Neural cell (in vitro differentiated cells): ENCODE measurements at regions not wholly inside any gene's neighbourhood (a gene's known extent, or its start where the extent isn't known, plus 50 kb on each side); places are given as distances from the start of the nearest gene placed in this dataset.

Experiments used
- H2AFZ ChIP-seq: fragments of 200-600, 300-800 bp; sonication (generic), shearing (Covaris generic); 2 replicates; pipeline ENCODE4 v1.6.0; 2014; ENCODE audit warnings: low read depth, mild to moderate bottlenecking, antibody characterized with exemption, low read length, moderate library complexity
- H3F3A ChIP-seq: fragments of 200-600 bp; shearing (Covaris generic); 2 replicates; pipeline ENCODE4 v1.6.1; 2016; ENCODE audit warnings: mild to moderate bottlenecking, moderate library complexity, mixed read lengths, antibody characterized with exemption, low read length; ENCODE audit not compliant: insufficient read depth, poor library complexity, severe bottlenecking
- H3K27ac ChIP-seq: fragments of 200-600, 300-800 bp; sonication (generic), shearing (Covaris generic); 2 replicates; pipeline ENCODE4 v1.5.1; 2014; ENCODE audit warnings: mild to moderate bottlenecking, low read length, moderate library complexity
- H3K27me3 ChIP-seq: fragments of 300-800, 200-600 bp; sonication (generic), shearing (Covaris generic); 2 replicates; pipeline ENCODE4 v1.6.0; 2014; ENCODE audit warnings: mild to moderate bottlenecking, low read depth, low read length, moderate library complexity; ENCODE audit not compliant: insufficient read depth
- H3K36me3 ChIP-seq: fragments of 300-800, 200-600 bp; sonication (generic), shearing (Covaris generic); 2 replicates; pipeline ENCODE4 v1.5.1; 2014; ENCODE audit warnings: mild to moderate bottlenecking, antibody characterized with exemption, low read length, moderate library complexity; ENCODE audit not compliant: insufficient read depth
- H3K4me2 ChIP-seq: fragments of 300-800, 200-600 bp; sonication (generic), shearing (Covaris generic); 2 replicates; pipeline ENCODE4 v1.6.0; 2014; ENCODE audit warnings: mild to moderate bottlenecking, low read length
- H3K4me3 ChIP-seq: fragments of 300-800, 200-600 bp; sonication (generic), shearing (Covaris generic); 2 replicates; pipeline ENCODE4 v1.5.1; 2014; ENCODE audit warnings: mild to moderate bottlenecking, low read length, moderate library complexity
- H3K79me2 ChIP-seq: fragments of 200-600 bp; shearing (Covaris generic); replicated peaks from 2 replicates; pipeline ENCODE4 v1.6.0; 2014; ENCODE audit warnings: mild to moderate bottlenecking, low read length, moderate library complexity; ENCODE audit not compliant: insufficient read depth
- H3K9ac ChIP-seq: fragments of 300-800, 200-600 bp; sonication (generic), shearing (Covaris generic); 2 replicates; pipeline ENCODE4 v1.6.1; 2016; ENCODE audit warnings: mild to moderate bottlenecking, low read length, mixed read lengths
- H3K9me2 ChIP-seq: fragments of 200-600 bp; shearing (Covaris generic); 2 replicates; pipeline ENCODE4 v1.6.1; 2016; ENCODE audit warnings: mild to moderate bottlenecking, low read length, mixed read lengths; ENCODE audit not compliant: insufficient read depth
- H3K9me3 ChIP-seq: fragments of 200-600, 300-800 bp; sonication (generic), shearing (Covaris generic); 2 replicates; pipeline ENCODE4 v1.6.1; 2016; ENCODE audit warnings: mild to moderate bottlenecking, mixed run types, low read length, moderate library complexity, mixed read lengths
- H4K20me1 ChIP-seq: fragments of 200-600 bp; shearing (Covaris generic); 2 replicates; pipeline ENCODE4 v1.6.1; 2016; ENCODE audit warnings: mild to moderate bottlenecking, mixed run types; ENCODE audit not compliant: insufficient read depth
- EP300 ChIP-seq: fragments of 450-650 bp; conservative IDR thresholded peaks from 2 replicates; pipeline ENCODE4 v1.6.1; 2014; ENCODE audit warnings: antibody characterized with exemption, mild to moderate bottlenecking, moderate library complexity; ENCODE audit not compliant: poor library complexity, severe bottlenecking
- EZH2 ChIP-seq: fragments of 200-600, 300-800 bp; shearing (Covaris generic), sonication (generic); IDR thresholded peaks from 2 replicates; pipeline ENCODE4 v1.6.1; 2014; ENCODE audit warnings: antibody characterized with exemption, low read length, borderline replicate concordance, mild to moderate bottlenecking; ENCODE audit not compliant: insufficient read depth, poor library complexity, severe bottlenecking
- MXI1 ChIP-seq: fragments of 450-650 bp; conservative IDR thresholded peaks from 2 replicates; pipeline ENCODE4 v1.6.1; 2014; ENCODE audit warnings: antibody characterized with exemption, mild to moderate bottlenecking; ENCODE audit not compliant: poor library complexity, severe bottlenecking
- POLR2AphosphoS5 ChIP-seq: IDR thresholded peaks from 2 replicates; pipeline ENCODE4 v1.6.1; 2012
- RAD21 ChIP-seq: fragments of 450-650 bp; conservative IDR thresholded peaks from 2 replicates; pipeline ENCODE4 v1.6.1; 2014; ENCODE audit warnings: antibody characterized with exemption, mild to moderate bottlenecking, moderate library complexity
- SMC3 ChIP-seq: fragments of 450-650 bp; conservative IDR thresholded peaks from 2 replicates; pipeline ENCODE4 v1.6.1; 2014; ENCODE audit warnings: antibody characterized with exemption, mild to moderate bottlenecking, moderate library complexity; ENCODE audit not compliant: poor library complexity
- TAF1 ChIP-seq: IDR thresholded peaks from 2 replicates; pipeline ENCODE4 v1.6.1; 2012; ENCODE audit warnings: low read depth
- TF ChIP-seq, protein P1 (sequence below): fragments of 450-650 bp; IDR thresholded peaks from 2 replicates; pipeline ENCODE4 v1.5.1; 2014; ENCODE audit warnings: antibody characterized with exemption, mild to moderate bottlenecking, moderate library complexity; ENCODE audit not compliant: poor library complexity, severe bottlenecking
- TF ChIP-seq, protein P2 (sequence below): IDR thresholded peaks from 2 replicates; pipeline ENCODE4 v1.6.1; 2012; ENCODE audit warnings: borderline replicate concordance

DNA sequence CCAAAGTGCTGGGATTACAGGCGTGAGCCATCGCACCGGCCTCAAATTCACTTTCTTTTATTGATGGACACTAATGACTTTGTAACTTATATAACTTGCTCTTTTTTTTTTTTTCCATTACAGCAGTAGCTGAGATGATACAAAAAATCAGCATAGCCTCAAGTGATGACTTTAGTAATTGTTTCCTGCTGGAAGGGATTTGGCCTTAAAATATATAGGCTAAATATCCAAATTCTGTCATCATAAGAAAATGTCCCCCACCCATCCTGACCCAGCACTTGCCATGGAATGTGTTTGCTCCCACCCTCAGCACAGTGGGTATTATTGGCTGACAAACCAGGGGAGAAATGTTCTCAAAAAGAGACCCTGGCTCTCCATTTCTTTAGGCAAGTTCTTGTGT lies 1264.1 kb upstream of the AUTS2 start:
- TF ChIP-seq, protein P1, sequence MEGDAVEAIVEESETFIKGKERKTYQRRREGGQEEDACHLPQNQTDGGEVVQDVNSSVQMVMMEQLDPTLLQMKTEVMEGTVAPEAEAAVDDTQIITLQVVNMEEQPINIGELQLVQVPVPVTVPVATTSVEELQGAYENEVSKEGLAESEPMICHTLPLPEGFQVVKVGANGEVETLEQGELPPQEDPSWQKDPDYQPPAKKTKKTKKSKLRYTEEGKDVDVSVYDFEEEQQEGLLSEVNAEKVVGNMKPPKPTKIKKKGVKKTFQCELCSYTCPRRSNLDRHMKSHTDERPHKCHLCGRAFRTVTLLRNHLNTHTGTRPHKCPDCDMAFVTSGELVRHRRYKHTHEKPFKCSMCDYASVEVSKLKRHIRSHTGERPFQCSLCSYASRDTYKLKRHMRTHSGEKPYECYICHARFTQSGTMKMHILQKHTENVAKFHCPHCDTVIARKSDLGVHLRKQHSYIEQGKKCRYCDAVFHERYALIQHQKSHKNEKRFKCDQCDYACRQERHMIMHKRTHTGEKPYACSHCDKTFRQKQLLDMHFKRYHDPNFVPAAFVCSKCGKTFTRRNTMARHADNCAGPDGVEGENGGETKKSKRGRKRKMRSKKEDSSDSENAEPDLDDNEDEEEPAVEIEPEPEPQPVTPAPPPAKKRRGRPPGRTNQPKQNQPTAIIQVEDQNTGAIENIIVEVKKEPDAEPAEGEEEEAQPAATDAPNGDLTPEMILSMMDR = no peak
- TF ChIP-seq RAD21 = no peak
- no peak for TF ChIP-seq POLR2AphosphoS5
- no peak for TF ChIP-seq TAF1
- TF ChIP-seq MXI1 = no peak
- no peak for TF ChIP-seq EP300
- TF ChIP-seq EZH2 = no peak
- TF ChIP-seq, protein P2, sequence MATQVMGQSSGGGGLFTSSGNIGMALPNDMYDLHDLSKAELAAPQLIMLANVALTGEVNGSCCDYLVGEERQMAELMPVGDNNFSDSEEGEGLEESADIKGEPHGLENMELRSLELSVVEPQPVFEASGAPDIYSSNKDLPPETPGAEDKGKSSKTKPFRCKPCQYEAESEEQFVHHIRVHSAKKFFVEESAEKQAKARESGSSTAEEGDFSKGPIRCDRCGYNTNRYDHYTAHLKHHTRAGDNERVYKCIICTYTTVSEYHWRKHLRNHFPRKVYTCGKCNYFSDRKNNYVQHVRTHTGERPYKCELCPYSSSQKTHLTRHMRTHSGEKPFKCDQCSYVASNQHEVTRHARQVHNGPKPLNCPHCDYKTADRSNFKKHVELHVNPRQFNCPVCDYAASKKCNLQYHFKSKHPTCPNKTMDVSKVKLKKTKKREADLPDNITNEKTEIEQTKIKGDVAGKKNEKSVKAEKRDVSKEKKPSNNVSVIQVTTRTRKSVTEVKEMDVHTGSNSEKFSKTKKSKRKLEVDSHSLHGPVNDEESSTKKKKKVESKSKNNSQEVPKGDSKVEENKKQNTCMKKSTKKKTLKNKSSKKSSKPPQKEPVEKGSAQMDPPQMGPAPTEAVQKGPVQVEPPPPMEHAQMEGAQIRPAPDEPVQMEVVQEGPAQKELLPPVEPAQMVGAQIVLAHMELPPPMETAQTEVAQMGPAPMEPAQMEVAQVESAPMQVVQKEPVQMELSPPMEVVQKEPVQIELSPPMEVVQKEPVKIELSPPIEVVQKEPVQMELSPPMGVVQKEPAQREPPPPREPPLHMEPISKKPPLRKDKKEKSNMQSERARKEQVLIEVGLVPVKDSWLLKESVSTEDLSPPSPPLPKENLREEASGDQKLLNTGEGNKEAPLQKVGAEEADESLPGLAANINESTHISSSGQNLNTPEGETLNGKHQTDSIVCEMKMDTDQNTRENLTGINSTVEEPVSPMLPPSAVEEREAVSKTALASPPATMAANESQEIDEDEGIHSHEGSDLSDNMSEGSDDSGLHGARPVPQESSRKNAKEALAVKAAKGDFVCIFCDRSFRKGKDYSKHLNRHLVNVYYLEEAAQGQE = no peak
- no peak for TF ChIP-seq SMC3
- H2AFZ ChIP-seq = no peak overlapping the region
- no peak overlapping the region for H3K4me2 ChIP-seq

DNA sequence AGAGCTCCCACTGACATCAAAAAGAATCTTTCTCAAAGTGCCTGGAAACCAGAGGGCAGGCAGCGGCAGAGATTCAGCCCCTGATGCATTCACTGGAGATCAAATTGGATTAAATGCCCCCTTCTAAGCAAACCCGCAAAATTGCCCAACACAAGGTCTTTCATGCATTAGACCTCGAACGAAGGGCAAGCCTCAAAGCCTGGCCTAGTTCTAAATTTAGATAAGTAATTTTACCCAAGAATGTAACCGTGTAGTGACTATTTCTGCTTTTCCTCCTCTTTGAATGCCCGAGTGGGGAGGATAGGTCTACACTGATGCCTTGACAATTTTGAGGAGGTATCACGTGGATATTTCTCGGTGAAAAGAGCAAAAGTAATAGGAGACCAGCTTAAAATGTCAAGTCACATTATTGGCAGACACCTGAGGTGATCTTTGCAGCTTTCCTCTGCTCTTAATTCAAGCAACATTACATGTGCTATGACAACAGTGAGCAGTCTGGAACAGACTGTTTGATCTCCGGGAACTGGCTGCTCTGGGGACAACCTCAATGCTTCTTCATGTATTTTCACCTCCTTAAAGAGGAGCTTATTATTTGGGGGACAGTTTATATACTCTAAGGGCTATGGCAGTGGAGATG lies 1263.5 kb upstream of the AUTS2 start:
- no peaks in the 10 kb centered on the region for H3K9me2 ChIP-seq
- no peaks in the 10 kb centered on the region for H3K27me3 ChIP-seq
- H3K79me2 ChIP-seq = no peaks in the 10 kb centered on the region
- no peak overlapping the region for H3K9ac ChIP-seq
- no peaks in the 10 kb centered on the region for H3F3A ChIP-seq
- H3K4me2 ChIP-seq = no peak overlapping the region
- H3K36me3 ChIP-seq = no peaks in the 10 kb centered on the region
- no peak overlapping the region for H3K4me3 ChIP-seq
- H3K9me3 ChIP-seq = no peaks in the 10 kb centered on the region
- no peaks in the 10 kb centered on the region for H4K20me1 ChIP-seq
- H2AFZ ChIP-seq = no peak overlapping the region
- no peak overlapping the region for H3K27ac ChIP-seq
- TF ChIP-seq RAD21 (no peak), EP300 (no peak), MXI1 (no peak), EZH2 (no peak), SMC3 (no peak)
- TF ChIP-seq, protein P1 = no peak

More for the DNA sequence above, 1264.1 kb upstream of the AUTS2 start:
- Histone ChIP-seq H3K9me3 (no peaks in the 10 kb centered on the region), H3K9ac (no peak overlapping the region), H3K79me2 (no peaks in the 10 kb centered on the region), H3K27ac (no peak overlapping the region), H3K36me3 (no peaks in the 10 kb centered on the region), H3K27me3 (no peaks in the 10 kb centered on the region), H4K20me1 (no peaks in the 10 kb centered on the region), H3F3A (no peaks in the 10 kb centered on the region), H3K9me2 (no peaks in the 10 kb centered on the region), H3K4me3 (no peak overlapping the region)
